ENCODE measurements at regions not wholly inside any gene's neighbourhood (a gene's known extent, or its start where the extent isn't known, plus 50 kb on each side); places are given as distances from the start of the nearest gene placed in this dataset.

GRCh38 chr2:174691201-174691779 lies 73.0 kb downstream of the CHRNA1 start:
- TF ChIP-seq MYNN (IDR thresholded peaks at IDR 0.05), result no peak
- no peak for TF ChIP-seq MYNN (CRISPR knock-in tag; IDR thresholded peaks at IDR 0.05)
- no peak for TF ChIP-seq MEF2D (tag; conservative IDR thresholded peaks at IDR 0.05; ENCODE audit: low read depth)
- no peak for TF ChIP-seq ZC3H11A (IDR thresholded peaks at IDR 0.05; ENCODE audit: low read depth, low read length)
- TF ChIP-seq NFIC (IDR thresholded peaks at IDR 0.05), result 0 out of 2 replicates have a peak, but pooled peaks have one; percentile 18
- TF ChIP-seq CREB3L1 (IDR thresholded peaks at IDR 0.05; ENCODE audit: borderline replicate concordance, low read depth), result no peak
- no peak for TF ChIP-seq NFATC3 (IDR thresholded peaks at IDR 0.05)
- TF ChIP-seq ZNF699 (CRISPR knock-in tag; IDR thresholded peaks at IDR 0.05; ENCODE audit: insufficient replicate concordance), result no peak
- no peak for TF ChIP-seq BDP1 (IDR thresholded peaks at IDR 0.05; ENCODE audit: insufficient read depth, insufficient read length)
- BruUV-seq (replicated peaks), result no TSS peak

More at GRCh38 chr2:174691201-174691779, 73.0 kb downstream of the CHRNA1 start:
- no peaks in the 10 kb centered on the region for H3K4me1 ChIP-seq (replicated peaks in 1 of 2; ENCODE audit: control insufficient read depth in 2 of 2, insufficient read depth in 2 of 2, low read length in 2 of 2)
- no peaks in the 10 kb centered on the region for H3K79me2 ChIP-seq (ENCODE audit: control insufficient read depth, insufficient read depth, low read length)
- DNase-seq (ENCODE audit: extremely low read depth in 1 of 4, low spot score in 3 of 4) (no peak), FAIRE-seq (no peak), ATAC-seq (no peak)
- POLR2A ChIA-PET, result no interaction called here
- H3K27ac ChIP-seq (ENCODE audit: extremely low read depth, low read depth, low read length), result no peak overlapping the region
- H4K20me1 ChIP-seq (replicated peaks; ENCODE audit: control insufficient read depth, insufficient read depth, low read length), result no peaks in the 10 kb centered on the region
- H3K4me3 ChIP-seq, result no peak overlapping the region
- no peak overlapping the region for H3K4me2 ChIP-seq (ENCODE audit: insufficient read depth, low read length)
- no peaks in the 10 kb centered on the region for H3K9me3 ChIP-seq (replicated peaks; ENCODE audit: control insufficient read depth, insufficient read depth, low read depth, low read length)
- no peak overlapping the region for H2AFZ ChIP-seq (ENCODE audit: low read depth, low read length)
- CTCF ChIA-PET (ENCODE audit: low intra/inter-chr PET ratio), result interaction anchor here (0.6 kb wide), 1 partner anchor 1960 kb away, joined by 3 read pairs; no protein-coding TSS in a partner anchor
- in situ Hi-C loops (cut with MboI), result loop anchor here (10.0 kb wide), 1 partner anchor 226 kb away; no protein-coding TSS in a partner anchor
- H3K27me3 ChIP-seq (ENCODE audit: control insufficient read depth in 2 of 2, insufficient read depth in 2 of 2, low read length in 2 of 2), result peaks cover 0 to 22% of the 10 kb centered on the region in 2 experiments; a peak in 2 of 5 replicates
- intact Hi-C loops (cut with micrococcal nuclease), result no loop called here
- H3K9ac ChIP-seq (ENCODE audit: insufficient read depth in 1 of 2, low read depth in 2 of 2, low read length in 2 of 2), result no peak overlapping the region
- no peaks in the 10 kb centered on the region for H3K36me3 ChIP-seq (ENCODE audit: control insufficient read depth, insufficient read depth, low read length)
- H3K9me1 ChIP-seq (ENCODE audit: control insufficient read depth, insufficient read depth, low read length), result no peaks in the 10 kb centered on the region
- WGBS (ENCODE audit: insufficient coverage, low coverage, missing lambda C conversion rate), result 3% methylated on average over 4 of the region's 4 CpGs
